IMR-90 (cell line): ENCODE measurements at regions not wholly inside any gene's neighbourhood (a gene's known extent, or its start where the extent isn't known, plus 50 kb on each side); places are given as distances from the start of the nearest gene placed in this dataset.

Experiments used
- ATAC-seq: fragments of 200-7000 bp; cut with Tn5 transposase; 2 replicates; pipeline ENCODE4 v1.9.1; 2020; ENCODE audit warnings: low read depth, mild to moderate bottlenecking, moderate library complexity
- BruUV-seq: library from RNA; stranded (reverse); fragments of 400-500 nt; replicated peaks from 2 replicates; lab custom pipeline; 2021; lab: Mats Ljungman, UMichigan
- CTCF ChIA-PET: fragments of 300-600 bp; formaldehyde crosslinking; extraction: SDS; loops from one replicate; lab custom pipeline; 2021; ENCODE audit warnings: antibody characterized with exemption; lab: Yijun Ruan, JAX
- POLR2A ChIA-PET: fragments of 300-600 bp; sonication (Branson Sonifier 250); formaldehyde crosslinking; loops from one replicate; lab custom pipeline; 2022; ENCODE audit warnings: antibody characterized with exemption; ENCODE audit not compliant: unreplicated experiment; lab: Charles Lee
- DNase-seq: peaks from one replicate; pipeline ENCODE4 v3.0.0; 2013
- H2AFZ ChIP-seq: replicated peaks from 2 replicates; pipeline ENCODE3; 2013; ENCODE audit warnings: low read length, mild to moderate bottlenecking; ENCODE audit not compliant: poor library complexity
- H2AK5ac ChIP-seq: 2 replicates; pipeline ENCODE4 v1.6.1; 2013; ENCODE audit warnings: low read depth, low read length, inconsistent platforms
- H2AK9ac ChIP-seq: replicated peaks from 2 replicates; pipeline ENCODE3; 2013; ENCODE audit warnings: mild to moderate bottlenecking, low read depth, low read length, moderate library complexity; ENCODE audit not compliant: poor library complexity
- H2BK120ac ChIP-seq: 2 replicates; pipeline ENCODE4 v1.6.1; 2013; ENCODE audit warnings: low read depth, low read length, inconsistent platforms
- H2BK15ac ChIP-seq: 3 replicates; pipeline ENCODE4 v1.6.1; 2013; ENCODE audit warnings: low read depth, low read length, inconsistent platforms
- H2BK20ac ChIP-seq: 2 replicates; pipeline ENCODE4 v1.6.1; 2013; ENCODE audit warnings: low read depth, mild to moderate bottlenecking, inconsistent platforms, low read length, moderate library complexity
- H2BK5ac ChIP-seq: 2 replicates; pipeline ENCODE4 v1.6.1; 2013; ENCODE audit warnings: mild to moderate bottlenecking, low read depth, low read length, inconsistent platforms; ENCODE audit not compliant: poor library complexity, severe bottlenecking
- H3K14ac ChIP-seq: replicated peaks from 2 replicates; pipeline ENCODE4 v1.6.1; 2013; ENCODE audit warnings: low read depth, low read length, inconsistent platforms
- H3K18ac ChIP-seq: 2 replicates; pipeline ENCODE4 v1.6.1; 2013; ENCODE audit warnings: low read depth, low read length, control low read depth
- H3K23ac ChIP-seq: 2 replicates; pipeline ENCODE4 v1.6.1; 2013; ENCODE audit warnings: low read depth, low read length, inconsistent platforms
- H3K27ac ChIP-seq: 2 replicates; pipeline ENCODE4 v1.5.1; 2013; ENCODE audit warnings: mild to moderate bottlenecking, control low read depth, low read length; ENCODE audit not compliant: insufficient read depth
- H3K27me3 ChIP-seq: 2 replicates; pipeline ENCODE4 v1.6.1; 2013; ENCODE audit warnings: low read length; ENCODE audit not compliant: control insufficient read depth, insufficient read depth
- H3K36me3 ChIP-seq: 2 replicates; pipeline ENCODE4 v1.6.1; 2013; ENCODE audit warnings: low read length, mixed read lengths; ENCODE audit not compliant: control insufficient read depth, insufficient read depth
- H3K4ac ChIP-seq: 2 replicates; pipeline ENCODE4 v1.6.1; 2013; ENCODE audit warnings: low read depth, low read length, inconsistent platforms
- H3K4me1 ChIP-seq: 2 replicates; pipeline ENCODE4 v1.6.1; 2013; ENCODE audit warnings: low read length, mixed read lengths; ENCODE audit not compliant: control insufficient read depth, insufficient read depth
- H3K4me2 ChIP-seq: 2 replicates; pipeline ENCODE4 v1.6.1; 2013; ENCODE audit warnings: low read depth, mild to moderate bottlenecking, control low read depth, low read length, moderate library complexity
- H3K4me3 ChIP-seq: 2 replicates; pipeline ENCODE4 v1.5.1; 2013; ENCODE audit warnings: low read depth, mild to moderate bottlenecking, control low read depth, low read length, moderate library complexity; ENCODE audit not compliant: insufficient read depth
- H3K56ac ChIP-seq: 2 replicates; pipeline ENCODE4 v1.6.1; 2013; ENCODE audit warnings: low read length, inconsistent platforms; ENCODE audit not compliant: insufficient read depth; ENCODE audit errors: extremely low read depth
- H3K79me1 ChIP-seq, 2 experiments: 2 replicates each; pipeline ENCODE4 v1.6.1; 2013; ENCODE audit warnings: low read length in 2 of 2, inconsistent platforms in 1 of 2, low read depth in 1 of 2
- H3K9ac ChIP-seq: 2 replicates; pipeline ENCODE4 v1.6.1; 2013; ENCODE audit warnings: low read depth, low read length, control low read depth
- H3K9me1 ChIP-seq: 2 replicates; pipeline ENCODE4 v1.6.1; 2013; ENCODE audit warnings: low read length, inconsistent platforms; ENCODE audit not compliant: insufficient read depth
- H3K9me3 ChIP-seq: 2 replicates; pipeline ENCODE4 v1.6.1; 2013; ENCODE audit warnings: low read length; ENCODE audit not compliant: control insufficient read depth, insufficient read depth
- H4K20me1 ChIP-seq: 2 replicates; pipeline ENCODE4 v1.6.1; 2013; ENCODE audit warnings: low read length, inconsistent platforms; ENCODE audit not compliant: insufficient read depth
- H4K5ac ChIP-seq: 2 replicates; pipeline ENCODE4 v1.6.1; 2013; ENCODE audit warnings: mild to moderate bottlenecking, low read depth, low read length, control low read depth
- H4K8ac ChIP-seq, 2 experiments: 2 replicates each; pipeline ENCODE4 v1.6.1; 2013; ENCODE audit warnings: low read depth in 2 of 2, low read length in 2 of 2, control low read depth in 1 of 2, inconsistent platforms in 1 of 2
- H4K91ac ChIP-seq: 2 replicates; pipeline ENCODE4 v1.6.1; 2013; ENCODE audit warnings: low read depth, low read length, inconsistent platforms; ENCODE audit not compliant: insufficient read depth
- BHLHE40 ChIP-seq: fragments of 150-350 bp; IDR thresholded peaks from 2 replicates; pipeline ENCODE4 v1.6.1; 2016; ENCODE audit warnings: mild to moderate bottlenecking, low read depth, low read length
- CEBPB ChIP-seq: IDR thresholded peaks from 2 replicates; pipeline ENCODE4 v1.6.1; 2012; ENCODE audit warnings: low read depth, low read length, improper control_type of control experiment
- CHD1 ChIP-seq: IDR thresholded peaks from 2 replicates; pipeline ENCODE4 v1.6.1; 2012; ENCODE audit warnings: low read depth, low read length, improper control_type of control experiment
- FOS ChIP-seq: fragments of 150-350 bp; IDR thresholded peaks from 2 replicates; pipeline ENCODE4 v1.6.1; 2016; ENCODE audit warnings: low read depth, low read length
- MAFK ChIP-seq: IDR thresholded peaks from 2 replicates; pipeline ENCODE4 v1.6.1; 2012; ENCODE audit warnings: low read depth, low read length, improper control_type of control experiment
- MAZ ChIP-seq: IDR thresholded peaks from 2 replicates; pipeline ENCODE4 v1.6.1; 2012; ENCODE audit warnings: low read depth, mild to moderate bottlenecking, low read length, improper control_type of control experiment, moderate library complexity, borderline replicate concordance
- MXI1 ChIP-seq: IDR thresholded peaks from 2 replicates; pipeline ENCODE4 v1.6.1; 2012; ENCODE audit warnings: low read depth, mild to moderate bottlenecking, low read length, moderate library complexity, borderline replicate concordance
- NFE2L2 ChIP-seq: fragments of 150-350 bp; IDR thresholded peaks from 2 replicates; pipeline ENCODE4 v1.6.1; 2016; ENCODE audit warnings: low read depth, mild to moderate bottlenecking, low read length
- POLR2A ChIP-seq: IDR thresholded peaks from 2 replicates; pipeline ENCODE4 v1.6.1; 2012; ENCODE audit warnings: mild to moderate bottlenecking, low read depth, low read length
- RAD21 ChIP-seq: IDR thresholded peaks from 2 replicates; pipeline ENCODE4 v1.6.1; 2012; ENCODE audit warnings: low read length, improper control_type of control experiment
- RCOR1 ChIP-seq: IDR thresholded peaks from 2 replicates; pipeline ENCODE4 v1.6.1; 2012; ENCODE audit warnings: mild to moderate bottlenecking, low read length, improper control_type of control experiment; ENCODE audit not compliant: insufficient replicate concordance
- RFX5 ChIP-seq: IDR thresholded peaks from 2 replicates; pipeline ENCODE4 v1.8.0; 2012; ENCODE audit warnings: low read depth, mild to moderate bottlenecking, low read length, moderate library complexity
- SMC3 ChIP-seq: fragments of 150-350 bp; IDR thresholded peaks from 2 replicates; pipeline ENCODE4 v1.6.1; 2016; ENCODE audit warnings: low read depth, mild to moderate bottlenecking, antibody characterized with exemption, low read length, moderate library complexity
- WGBS, 2 experiments: methylation state at CpG; one replicate each; pipeline versions ENCODE4 v1.1.5 to v1.1.7; 2013; ENCODE audit warnings: missing lambda C conversion rate in 2 of 2; ENCODE audit not compliant: insufficient read length in 1 of 2; ENCODE audit errors: extremely low coverage in 2 of 2; 5-methylcytosine and 5-hydroxymethylcytosine counted together
- dilution Hi-C: fragments of 300-500 bp; cut with HindIII; formaldehyde crosslinking; loops from one replicate; pipeline ENCODE4 v1.14.3; 2018; ENCODE audit warnings: low sequenced_read_pairs; ENCODE audit not compliant: unreplicated experiment
- in situ Hi-C: fragments of 300-500 bp; cut with MboI; formaldehyde crosslinking; loops from 3 replicates; pipeline ENCODE4 v1.14.3; 2019; ENCODE audit warnings: low sequenced_read_pairs, inconsistent platforms, mixed read lengths
- intact Hi-C: fragments of 100-400 bp; cut with micrococcal nuclease; formaldehyde crosslinking; loops from 2 replicates; pipeline ENCODE4 v1.10.0; 2022
- TF ChIP-seq, protein P1 (sequence below): fragments of 150-350 bp; IDR thresholded peaks from 2 replicates; pipeline ENCODE4 v1.6.1; 2017; ENCODE audit warnings: mild to moderate bottlenecking, antibody characterized with exemption, low read length, low read depth
- TF ChIP-seq, protein P2 (sequence below): conservative IDR thresholded peaks from 2 replicates; pipeline ENCODE4 v1.5.1; 2012; ENCODE audit warnings: mild to moderate bottlenecking, low read depth, low read length, improper control_type of control experiment
- TF ChIP-seq, protein P3 (sequence below): fragments of 150-350 bp; IDR thresholded peaks from 2 replicates; pipeline ENCODE4 v1.6.1; 2016; ENCODE audit warnings: low read depth, mild to moderate bottlenecking, low read length, moderate library complexity, borderline replicate concordance

DNA sequence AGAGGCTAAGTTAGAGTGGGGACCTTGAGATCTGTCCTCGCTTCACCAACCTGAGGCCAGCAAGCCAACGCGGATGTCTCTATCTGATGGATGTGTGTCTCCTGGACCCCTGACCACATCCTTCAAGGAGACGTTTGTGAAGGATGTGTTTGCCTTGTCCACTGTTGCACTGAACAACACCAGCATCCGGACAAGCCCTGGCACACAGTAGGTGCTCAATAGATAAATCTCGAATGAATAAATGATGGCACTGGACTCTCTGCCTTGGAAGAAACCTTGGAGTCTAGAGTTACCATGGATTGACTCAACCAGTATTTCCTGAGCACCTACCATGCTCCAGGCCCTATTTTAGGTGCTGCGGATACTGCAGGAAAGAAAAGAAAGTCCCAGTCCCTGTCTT, 97.7 kb upstream of the PTPN1 start:
- Histone ChIP-seq H3K4me1 (peaks cover 16% of the 10 kb centered on the region), H3K27me3 (no peaks in the 10 kb centered on the region), H3K56ac (no peak overlapping the region), H2BK5ac (no peak overlapping the region), H3K9me3 (peaks cover 5% of the 10 kb centered on the region; the same call in 1 of the 2 replicates), H2AFZ (no peak overlapping the region), H3K4me2 (no peak overlapping the region), H3K27ac (no peak overlapping the region), H4K91ac (no peak overlapping the region), H3K79me1 (peaks cover 0 to 8% of the 10 kb centered on the region in 2 experiments; a peak in 1 of 4 replicates), H2BK20ac (no peak overlapping the region), H3K4me3 (no peak overlapping the region), H3K14ac (no peak overlapping the region), H2BK15ac (no peak overlapping the region; the same call in 2 of the 3 replicates), H2BK120ac (no peak overlapping the region), H3K36me3 (no peaks in the 10 kb centered on the region), H2AK9ac (no peak overlapping the region), H3K9me1 (peaks cover 10% of the 10 kb centered on the region), H3K9ac (no peak overlapping the region), H4K8ac (no peak overlapping the region), H2AK5ac (peak overlapping the region; percentile 60; the same call in 1 of the 2 replicates), H3K18ac (no peak overlapping the region), H3K23ac (no peak overlapping the region), H4K5ac (no peak overlapping the region), H3K4ac (no peak overlapping the region), H4K20me1 (no peaks in the 10 kb centered on the region)
- no CpG with 5 or more reads among the region's 7 CpGs for WGBS, 2 experiments
- ChIA-PET POLR2A (no interaction called here), CTCF (no interaction called here)
- in situ Hi-C loops (no loop called here), dilution Hi-C loops (no loop called here), intact Hi-C loops (no loop called here)
- DNase-seq (no peak), ATAC-seq (no peak)
- no peak for TF ChIP-seq MAZ
- no peak for TF ChIP-seq FOS
- no peak for TF ChIP-seq CHD1
- TF ChIP-seq CEBPB, result no peak
- no peak for TF ChIP-seq RFX5
- TF ChIP-seq MXI1, result no peak
- TF ChIP-seq RAD21, result no peak
- TF ChIP-seq, protein P1, sequence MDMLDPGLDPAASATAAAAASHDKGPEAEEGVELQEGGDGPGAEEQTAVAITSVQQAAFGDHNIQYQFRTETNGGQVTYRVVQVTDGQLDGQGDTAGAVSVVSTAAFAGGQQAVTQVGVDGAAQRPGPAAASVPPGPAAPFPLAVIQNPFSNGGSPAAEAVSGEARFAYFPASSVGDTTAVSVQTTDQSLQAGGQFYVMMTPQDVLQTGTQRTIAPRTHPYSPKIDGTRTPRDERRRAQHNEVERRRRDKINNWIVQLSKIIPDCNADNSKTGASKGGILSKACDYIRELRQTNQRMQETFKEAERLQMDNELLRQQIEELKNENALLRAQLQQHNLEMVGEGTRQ, result no peak
- TF ChIP-seq, protein P2, sequence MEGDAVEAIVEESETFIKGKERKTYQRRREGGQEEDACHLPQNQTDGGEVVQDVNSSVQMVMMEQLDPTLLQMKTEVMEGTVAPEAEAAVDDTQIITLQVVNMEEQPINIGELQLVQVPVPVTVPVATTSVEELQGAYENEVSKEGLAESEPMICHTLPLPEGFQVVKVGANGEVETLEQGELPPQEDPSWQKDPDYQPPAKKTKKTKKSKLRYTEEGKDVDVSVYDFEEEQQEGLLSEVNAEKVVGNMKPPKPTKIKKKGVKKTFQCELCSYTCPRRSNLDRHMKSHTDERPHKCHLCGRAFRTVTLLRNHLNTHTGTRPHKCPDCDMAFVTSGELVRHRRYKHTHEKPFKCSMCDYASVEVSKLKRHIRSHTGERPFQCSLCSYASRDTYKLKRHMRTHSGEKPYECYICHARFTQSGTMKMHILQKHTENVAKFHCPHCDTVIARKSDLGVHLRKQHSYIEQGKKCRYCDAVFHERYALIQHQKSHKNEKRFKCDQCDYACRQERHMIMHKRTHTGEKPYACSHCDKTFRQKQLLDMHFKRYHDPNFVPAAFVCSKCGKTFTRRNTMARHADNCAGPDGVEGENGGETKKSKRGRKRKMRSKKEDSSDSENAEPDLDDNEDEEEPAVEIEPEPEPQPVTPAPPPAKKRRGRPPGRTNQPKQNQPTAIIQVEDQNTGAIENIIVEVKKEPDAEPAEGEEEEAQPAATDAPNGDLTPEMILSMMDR, result no peak
- TF ChIP-seq MAFK, result no peak
- no peak for TF ChIP-seq SMC3
- no peak for TF ChIP-seq BHLHE40
- no peak for TF ChIP-seq RCOR1
- no peak for TF ChIP-seq POLR2A
- TF ChIP-seq, protein P3, sequence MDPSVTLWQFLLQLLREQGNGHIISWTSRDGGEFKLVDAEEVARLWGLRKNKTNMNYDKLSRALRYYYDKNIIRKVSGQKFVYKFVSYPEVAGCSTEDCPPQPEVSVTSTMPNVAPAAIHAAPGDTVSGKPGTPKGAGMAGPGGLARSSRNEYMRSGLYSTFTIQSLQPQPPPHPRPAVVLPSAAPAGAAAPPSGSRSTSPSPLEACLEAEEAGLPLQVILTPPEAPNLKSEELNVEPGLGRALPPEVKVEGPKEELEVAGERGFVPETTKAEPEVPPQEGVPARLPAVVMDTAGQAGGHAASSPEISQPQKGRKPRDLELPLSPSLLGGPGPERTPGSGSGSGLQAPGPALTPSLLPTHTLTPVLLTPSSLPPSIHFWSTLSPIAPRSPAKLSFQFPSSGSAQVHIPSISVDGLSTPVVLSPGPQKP, result no peak
- TF ChIP-seq NFE2L2, result no peak
- BruUV-seq, result no TSS peak
